Keratinocyte (primary cell): ENCODE measurements at regions not wholly inside any gene's neighbourhood (a gene's known extent, or its start where the extent isn't known, plus 50 kb on each side); places are given as distances from the start of the nearest gene placed in this dataset.

Experiments used
- DNase-seq: peaks from one replicate; pipeline ENCODE4 v3.0.0-alpha.2; 2011; ENCODE audit warnings: low read depth, missing footprints, low spot score
- FAIRE-seq: peaks from 2 replicates; lab custom pipeline; 2011; peaks lifted over from hg19 to GRCh38; lab: Jason Lieb, UNC
- H2AFZ ChIP-seq: 2 replicates; pipeline ENCODE4 v1.6.0; 2012; ENCODE audit warnings: low read length, control low read depth, inconsistent platforms; ENCODE audit not compliant: control insufficient read depth
- H3K27ac ChIP-seq: 2 replicates; pipeline ENCODE4 v1.5.1; 2011; ENCODE audit warnings: low read length; ENCODE audit not compliant: control insufficient read depth, insufficient read depth
- H3K27me3 ChIP-seq: 3 replicates; pipeline ENCODE4 v1.6.0; 2011; ENCODE audit warnings: low read length; ENCODE audit not compliant: control insufficient read depth, insufficient read depth; ENCODE audit errors: extremely low read depth
- H3K36me3 ChIP-seq, 2 experiments: 2 replicates in 1 of 2; 3 replicates in 1 of 2; pipeline ENCODE4 v1.5.1; 2011; ENCODE audit warnings: low read length in 2 of 2, mild to moderate bottlenecking in 1 of 2; ENCODE audit not compliant: control insufficient read depth in 2 of 2, insufficient read depth in 2 of 2; ENCODE audit errors: extremely low read depth in 1 of 2
- H3K4me1 ChIP-seq: 3 replicates; pipeline ENCODE4 v1.5.1; 2011; ENCODE audit warnings: low read length; ENCODE audit not compliant: control insufficient read depth, insufficient read depth; ENCODE audit errors: extremely low read depth
- H3K4me2 ChIP-seq: 3 replicates; pipeline ENCODE4 v1.6.0; 2011; ENCODE audit warnings: low read depth, low read length; ENCODE audit not compliant: control insufficient read depth, insufficient read depth; ENCODE audit errors: extremely low read depth
- H3K4me3 ChIP-seq, 3 experiments: fragments of 200-600 bp in 1 of 3; sonication (generic) in 1 of 3; 2 replicates in 2 of 3; 3 replicates in 1 of 3; pipeline ENCODE4 v1.5.1; 2011 to 2016; ENCODE audit warnings: low read length in 3 of 3, mild to moderate bottlenecking in 3 of 3, control low read depth in 2 of 3, inconsistent platforms in 1 of 3, low read depth in 1 of 3, mixed read lengths in 1 of 3, mixed run types in 1 of 3, moderate library complexity in 1 of 3; ENCODE audit not compliant: control insufficient read depth in 2 of 3, insufficient read depth in 2 of 3; ENCODE audit errors: extremely low read depth in 1 of 3
- H3K79me2 ChIP-seq: 2 replicates; pipeline ENCODE4 v1.6.0; 2012; ENCODE audit warnings: low read length; ENCODE audit not compliant: control insufficient read depth, insufficient read depth
- H3K9ac ChIP-seq: 3 replicates; pipeline ENCODE4 v1.6.0; 2011; ENCODE audit warnings: low read length; ENCODE audit not compliant: control insufficient read depth, insufficient read depth; ENCODE audit errors: extremely low read depth
- H3K9me1 ChIP-seq: 3 replicates; pipeline ENCODE4 v1.6.0; 2011; ENCODE audit warnings: low read length; ENCODE audit not compliant: control insufficient read depth, insufficient read depth; ENCODE audit errors: extremely low read depth
- H3K9me3 ChIP-seq: 2 replicates; pipeline ENCODE4 v1.5.1; 2012; ENCODE audit warnings: low read depth, low read length; ENCODE audit not compliant: control insufficient read depth
- H4K20me1 ChIP-seq: 3 replicates; pipeline ENCODE4 v1.6.0; 2011; ENCODE audit warnings: low read length; ENCODE audit not compliant: control insufficient read depth, insufficient read depth; ENCODE audit errors: extremely low read depth
- EZH2 ChIP-seq: IDR thresholded peaks from one replicate; pipeline ENCODE4 v1.6.1; 2012; ENCODE audit warnings: inconsistent platforms, mild to moderate bottlenecking, low read length, moderate library complexity
- dilution Hi-C: fragments of 300-500 bp; cut with MboI; formaldehyde crosslinking; loops from one replicate; pipeline ENCODE4 v1.7.0; 2020; ENCODE audit warnings: low sequenced_read_pairs; ENCODE audit not compliant: extremely low pct_ligation_motif_present
- TF ChIP-seq, protein P1 (sequence below), 3 experiments: IDR thresholded peaks in 1 of 3; conservative IDR thresholded peaks in 1 of 3; optimal IDR thresholded peaks in 1 of 3; 2 replicates in 2 of 3; 3 replicates in 1 of 3; pipeline versions ENCODE3 to v1.5.1; 2011; ENCODE audit warnings: low read length in 3 of 3, mild to moderate bottlenecking in 3 of 3, moderate library complexity in 2 of 3, control low read depth in 1 of 3, inconsistent platforms in 1 of 3; ENCODE audit not compliant: insufficient read depth in 2 of 3; ENCODE audit errors: extremely low read depth in 1 of 3

DNA sequence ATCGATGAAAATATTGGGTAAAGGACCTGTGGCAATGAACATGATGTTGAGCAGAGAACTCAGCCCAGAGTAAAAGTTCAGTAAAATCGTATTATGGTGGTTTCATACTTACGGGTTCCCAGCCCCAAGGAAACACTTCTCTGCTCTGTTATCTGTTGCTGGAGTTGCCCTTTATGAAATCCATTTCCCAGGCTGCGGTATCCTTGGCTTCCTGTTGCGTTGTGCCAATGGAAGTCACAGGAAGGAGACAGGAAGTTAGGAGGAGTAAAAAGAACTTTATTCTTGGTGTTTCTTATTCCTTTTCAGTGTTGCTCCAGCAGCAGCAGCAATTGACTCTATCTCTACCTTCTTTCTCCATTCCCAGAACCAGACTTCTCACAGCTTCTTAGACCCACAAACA is 965.2 kb downstream of the VRK1 start:
- DNase-seq: no peak
- Histone ChIP-seq H3K4me3 (no peak overlapping the region), H3K36me3 (no peaks in the 10 kb centered on the region), H3K79me2 (no peaks in the 10 kb centered on the region), H3K9me1 (no peaks in the 10 kb centered on the region), H3K27me3 (no peaks in the 10 kb centered on the region), H3K4me2 (no peak overlapping the region), H3K9ac (no peak overlapping the region), H2AFZ (no peak overlapping the region), H3K9me3 (no peaks in the 10 kb centered on the region), H4K20me1 (no peaks in the 10 kb centered on the region), H3K4me1 (no peaks in the 10 kb centered on the region), H3K27ac (no peak overlapping the region)
- no peak for FAIRE-seq
- TF ChIP-seq EZH2: no peak
- TF ChIP-seq, protein P1, sequence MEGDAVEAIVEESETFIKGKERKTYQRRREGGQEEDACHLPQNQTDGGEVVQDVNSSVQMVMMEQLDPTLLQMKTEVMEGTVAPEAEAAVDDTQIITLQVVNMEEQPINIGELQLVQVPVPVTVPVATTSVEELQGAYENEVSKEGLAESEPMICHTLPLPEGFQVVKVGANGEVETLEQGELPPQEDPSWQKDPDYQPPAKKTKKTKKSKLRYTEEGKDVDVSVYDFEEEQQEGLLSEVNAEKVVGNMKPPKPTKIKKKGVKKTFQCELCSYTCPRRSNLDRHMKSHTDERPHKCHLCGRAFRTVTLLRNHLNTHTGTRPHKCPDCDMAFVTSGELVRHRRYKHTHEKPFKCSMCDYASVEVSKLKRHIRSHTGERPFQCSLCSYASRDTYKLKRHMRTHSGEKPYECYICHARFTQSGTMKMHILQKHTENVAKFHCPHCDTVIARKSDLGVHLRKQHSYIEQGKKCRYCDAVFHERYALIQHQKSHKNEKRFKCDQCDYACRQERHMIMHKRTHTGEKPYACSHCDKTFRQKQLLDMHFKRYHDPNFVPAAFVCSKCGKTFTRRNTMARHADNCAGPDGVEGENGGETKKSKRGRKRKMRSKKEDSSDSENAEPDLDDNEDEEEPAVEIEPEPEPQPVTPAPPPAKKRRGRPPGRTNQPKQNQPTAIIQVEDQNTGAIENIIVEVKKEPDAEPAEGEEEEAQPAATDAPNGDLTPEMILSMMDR (optimal IDR thresholded peaks at IDR 0.05 in 1 of 3, IDR thresholded peaks at IDR 0.05 in 1 of 3, conservative IDR thresholded peaks at IDR 0.05 in 1 of 3; ENCODE audit: extremely low read depth in 1 of 3, insufficient read depth in 2 of 3, low read length in 3 of 3): no peak
- dilution Hi-C loops: no loop called here

DNA sequence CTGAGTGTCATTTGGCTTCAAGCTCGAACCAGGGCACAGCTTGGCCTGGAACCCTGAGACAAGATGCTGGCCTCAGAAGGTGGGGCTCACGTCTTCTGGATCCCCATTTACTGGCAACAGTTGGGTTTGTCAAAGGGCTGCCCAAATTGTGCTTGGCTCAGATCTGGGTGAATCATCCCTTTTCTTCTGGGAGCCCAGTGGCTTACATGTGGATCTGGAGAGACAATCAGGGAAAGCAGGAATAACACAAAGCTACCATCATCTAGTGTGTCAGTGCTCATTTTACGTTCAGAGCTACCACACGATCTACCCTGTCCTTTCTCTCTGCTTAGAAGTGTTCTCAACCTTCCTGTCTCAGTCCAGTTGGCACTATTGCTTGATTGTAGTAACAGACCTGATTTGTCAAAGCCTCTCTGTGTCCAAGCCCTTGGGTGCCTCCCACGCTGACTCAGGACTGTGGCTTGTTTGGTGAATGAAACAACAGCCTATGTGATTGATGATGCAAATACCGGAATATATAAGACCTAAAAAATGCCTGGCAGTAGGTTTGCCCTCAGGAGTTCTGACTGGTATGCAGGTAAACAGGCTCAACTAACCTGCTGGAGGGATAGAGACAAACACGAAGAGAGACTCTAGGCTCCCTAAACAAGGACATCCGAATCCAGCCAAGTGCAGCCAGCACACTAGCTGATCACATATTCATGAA is 974.3 kb downstream of the VRK1 start:
- TF ChIP-seq, protein P1 (optimal IDR thresholded peaks at IDR 0.05 in 1 of 3, IDR thresholded peaks at IDR 0.05 in 1 of 3, conservative IDR thresholded peaks at IDR 0.05 in 1 of 3; ENCODE audit: extremely low read depth in 1 of 3, insufficient read depth in 2 of 3, low read length in 3 of 3): no peak
- TF ChIP-seq EZH2: no peak
- FAIRE-seq (peak; percentile 96), DNase-seq (peak; percentile 89)
- Histone ChIP-seq H3K79me2 (no peaks in the 10 kb centered on the region), H3K4me3 (peak overlapping the region in 1 of 3 experiments; percentile 12), H3K27me3 (no peaks in the 10 kb centered on the region), H3K27ac (peak overlapping the region; percentile 59), H3K36me3 (no peaks in the 10 kb centered on the region), H3K4me1 (peaks cover 17% of the 10 kb centered on the region), H3K4me2 (peak overlapping the region; percentile 63), H4K20me1 (no peaks in the 10 kb centered on the region), H3K9ac (peak overlapping the region; percentile 5), H3K9me3 (no peaks in the 10 kb centered on the region), H2AFZ (peak overlapping the region; percentile 17), H3K9me1 (no peaks in the 10 kb centered on the region)
- dilution Hi-C loops: no loop called here
